CD14-positive monocyte (primary cell): ENCODE measurements at regions not wholly inside any gene's neighbourhood (a gene's known extent, or its start where the extent isn't known, plus 50 kb on each side); places are given as distances from the start of the nearest gene placed in this dataset.

Experiments
- DNase-seq, 3 donors: peaks; one replicate each; pipeline ENCODE4 v3.0.0-alpha.2; 2011 to 2022
- H2AFZ ChIP-seq: 2 replicates; pipeline ENCODE4 v1.6.0; 2012; ENCODE audit warnings: mild to moderate bottlenecking, low read depth, low read length, inconsistent platforms; ENCODE audit not compliant: insufficient read depth, poor library complexity, severe bottlenecking
- H3K27ac ChIP-seq, 2 donors: 1 replicate in 1 of 2; 2 replicates in 1 of 2; pipeline ENCODE4 v1.5.1; 2012 to 2013; ENCODE audit warnings: low read length in 2 of 2, control low read depth in 1 of 2, inconsistent platforms in 1 of 2, low read depth in 1 of 2, mild to moderate bottlenecking in 1 of 2
- H3K27me3 ChIP-seq, 2 donors: one replicate each; pipeline versions ENCODE4 v1.6.0 to v1.6.1; 2011 to 2013; ENCODE audit warnings: low read length in 2 of 2; ENCODE audit not compliant: control insufficient read depth in 2 of 2, insufficient read depth in 2 of 2
- H3K36me3 ChIP-seq, 2 donors: replicated peaks in 1 of 2; 1 replicate in 1 of 2; 2 replicates in 1 of 2; pipeline versions ENCODE4 v1.5.1 to v1.6.1; 2012 to 2013; ENCODE audit warnings: low read length in 2 of 2, control low read depth in 1 of 2, inconsistent platforms in 1 of 2, mild to moderate bottlenecking in 1 of 2; ENCODE audit not compliant: insufficient read depth in 2 of 2, control insufficient read depth in 1 of 2
- H3K4me1 ChIP-seq, 2 donors: 1 replicate in 1 of 2; 2 replicates in 1 of 2; pipeline versions ENCODE4 v1.5.1 to v1.6.1; 2012 to 2013; ENCODE audit warnings: low read length in 2 of 2, control low read depth in 1 of 2, inconsistent platforms in 1 of 2, mild to moderate bottlenecking in 1 of 2, moderate library complexity in 1 of 2; ENCODE audit not compliant: insufficient read depth in 2 of 2, control insufficient read depth in 1 of 2
- H3K4me2 ChIP-seq: replicated peaks from 2 replicates; pipeline ENCODE3; 2012; ENCODE audit warnings: low read length, moderate library complexity, mild to moderate bottlenecking; ENCODE audit not compliant: poor library complexity, severe bottlenecking; ENCODE audit errors: extremely low read depth
- H3K4me3 ChIP-seq, 3 experiments: fragments of 200-600 bp in 1 of 3; sonication (generic) in 1 of 3; replicated peaks in 1 of 3; 1 replicate in 2 of 3; 2 replicates in 1 of 3; pipeline ENCODE4 v1.5.1; 2011 to 2013; ENCODE audit warnings: low read length in 3 of 3, mild to moderate bottlenecking in 3 of 3, control low read depth in 2 of 3, low read depth in 2 of 3, inconsistent platforms in 1 of 3, moderate library complexity in 1 of 3
- H3K79me2 ChIP-seq: 2 replicates; pipeline ENCODE4 v1.6.0; 2012; ENCODE audit warnings: mild to moderate bottlenecking, control low read depth, inconsistent platforms, low read length, moderate library complexity; ENCODE audit not compliant: insufficient read depth
- H3K9ac ChIP-seq: 2 replicates; pipeline ENCODE4 v1.6.0; 2017; ENCODE audit warnings: low read length, mild to moderate bottlenecking; ENCODE audit not compliant: insufficient read depth, poor library complexity, severe bottlenecking
- H3K9me3 ChIP-seq, 2 donors: replicated peaks in 1 of 2; 1 replicate in 1 of 2; 2 replicates in 1 of 2; pipeline versions ENCODE4 v1.5.1 to v1.6.1; 2012 to 2013; ENCODE audit warnings: low read length in 2 of 2, control low read depth in 1 of 2; ENCODE audit not compliant: control insufficient read depth in 1 of 2, insufficient read depth in 1 of 2
- H4K20me1 ChIP-seq: 2 replicates; pipeline ENCODE4 v1.6.0; 2012; ENCODE audit warnings: mild to moderate bottlenecking, low read length, control low read depth, moderate library complexity; ENCODE audit not compliant: insufficient read depth
- H3K27ac Mint-ChIP-seq, 7 donors: one replicate each; pipeline ENCODE4 v1.8.0; 2020; ENCODE audit warnings: mild to moderate bottlenecking in 7 of 7, mixed read lengths in 7 of 7, moderate library complexity in 6 of 7, inconsistent platforms in 2 of 7
- H3K27me3 Mint-ChIP-seq, 3 donors: one replicate each; pipeline ENCODE4 v1.8.0; 2021 to 2022; ENCODE audit warnings: low read depth in 3 of 3, mild to moderate bottlenecking in 3 of 3, mixed read lengths in 3 of 3, moderate library complexity in 3 of 3, inconsistent platforms in 1 of 3
- H3K36me3 Mint-ChIP-seq, 2 donors: one replicate each; pipeline ENCODE4 v1.8.0; 2020; ENCODE audit warnings: mixed read lengths in 2 of 2, inconsistent platforms in 1 of 2, mild to moderate bottlenecking in 1 of 2
- H3K4me1 Mint-ChIP-seq: one replicate; pipeline ENCODE4 v1.8.0; 2020; ENCODE audit warnings: mild to moderate bottlenecking, mixed read lengths
- H3K4me3 Mint-ChIP-seq, 2 donors: one replicate each; pipeline ENCODE4 v1.8.0; 2020; ENCODE audit warnings: mild to moderate bottlenecking in 2 of 2, mixed read lengths in 2 of 2, moderate library complexity in 1 of 2
- H3K9me3 Mint-ChIP-seq, 7 donors: one replicate each; pipeline ENCODE4 v1.8.0; 2020 to 2022; ENCODE audit warnings: mixed read lengths in 7 of 7, mild to moderate bottlenecking in 6 of 7, moderate library complexity in 6 of 7, inconsistent platforms in 2 of 7
- CTCF ChIP-seq: fragments of 200-600 bp; IDR thresholded peaks from one replicate; pipeline ENCODE4 v1.8.0; 2022; ENCODE audit warnings: antibody characterized with exemption, mild to moderate bottlenecking
- WGBS: methylation state at CpG from one replicate; pipeline ENCODE4 v1.1.5; 2013; ENCODE audit warnings: missing lambda C conversion rate; ENCODE audit not compliant: insufficient coverage; 5-methylcytosine and 5-hydroxymethylcytosine counted together
- intact Hi-C, 2 donors: fragments of 100-400 bp; cut with micrococcal nuclease; formaldehyde crosslinking; loops; one replicate each; pipeline versions ENCODE4 v1.15.0 to v1.15.1; 2023

- TF ChIP-seq CTCF: no peak
- Histone ChIP-seq H4K20me1 (no peaks in the 10 kb centered on the region), H3K9me3 (no peaks in the 10 kb centered on the region), H2AFZ (no peak overlapping the region), H3K79me2 (no peaks in the 10 kb centered on the region), H3K4me3 (no peak overlapping the region), H3K4me1 (no peaks in the 10 kb centered on the region), H3K27ac (no peak overlapping the region), H3K9ac (no peak overlapping the region), H3K27me3 (no peaks in the 10 kb centered on the region), H3K4me2 (no peak overlapping the region), H3K36me3 (no peaks in the 10 kb centered on the region)
- WGBS: 88% methylated on average over 11 of the region's 14 CpGs
- no peak overlapping the region for H3K27ac Mint-ChIP-seq
- intact Hi-C loops: no loop called here
- no peak overlapping the region for H3K4me3 Mint-ChIP-seq
- peaks cover 0 to 3% (median 0%) of the 10 kb centered on the region in 7 donors for H3K9me3 Mint-ChIP-seq
- H3K4me1 Mint-ChIP-seq: no peaks in the 10 kb centered on the region
- DNase-seq: no peak
- no peaks in the 10 kb centered on the region for H3K36me3 Mint-ChIP-seq
- H3K27me3 Mint-ChIP-seq: peaks cover 6 to 11% (median 7%) of the 10 kb centered on the region in 3 donors
Measured at GRCh38 chr1:47694011-47694890, 256.4 kb downstream of the FOXD2 start.

GRCh38 chr1:47696404-47696736 lies 258.5 kb downstream of the FOXD2 start:
- Mint-ChIP-seq H3K27ac (no peak overlapping the region), H3K4me3 (no peak overlapping the region), H3K4me1 (no peaks in the 10 kb centered on the region), H3K27me3 (peaks cover 3 to 4% (median 3%) of the 10 kb centered on the region in 3 donors), H3K36me3 (no peaks in the 10 kb centered on the region), H3K9me3 (peaks cover 0 to under 1% (median 0%) of the 10 kb centered on the region in 7 donors)
- WGBS: 100% methylated on average over 1 of the region's 1 CpG
- H3K4me1 ChIP-seq: no peaks in the 10 kb centered on the region
- no peaks in the 10 kb centered on the region for H3K36me3 ChIP-seq
- no peaks in the 10 kb centered on the region for H3K9me3 ChIP-seq
- H2AFZ ChIP-seq: no peak overlapping the region
- no peak overlapping the region for H3K27ac ChIP-seq
- intact Hi-C loops: no loop called here
- no peak for TF ChIP-seq CTCF
- H3K4me2 ChIP-seq: no peak overlapping the region
- H3K9ac ChIP-seq: no peak overlapping the region
- H3K4me3 ChIP-seq: no peak overlapping the region
- no peak for DNase-seq
- no peaks in the 10 kb centered on the region for H4K20me1 ChIP-seq
- no peaks in the 10 kb centered on the region for H3K79me2 ChIP-seq
- no peaks in the 10 kb centered on the region for H3K27me3 ChIP-seq
